Bronchial epithelial cell (primary cell): ENCODE measurements at regions not wholly inside any gene's neighbourhood (a gene's known extent, or its start where the extent isn't known, plus 50 kb on each side); places are given as distances from the start of the nearest gene placed in this dataset.
"Not testable (repeated sequence)": the region's sequence is repeated elsewhere in the genome, so short reads cannot be mapped to it uniquely, and the experiment has no call there.

ENCODE experiments used
- DNase-seq: peaks from one replicate; pipeline ENCODE4 v3.0.0-alpha.2; 2010; ENCODE audit warnings: low read depth
- FAIRE-seq: peaks from 2 replicates; lab custom pipeline; 2011; peaks lifted over from hg19 to GRCh38; lab: Jason Lieb, UNC
- H3K27me3 ChIP-seq: 2 replicates; pipeline ENCODE4 v1.5.1; 2011; ENCODE audit warnings: low read length; ENCODE audit not compliant: control insufficient read depth, insufficient read depth
- H3K36me3 ChIP-seq: 2 replicates; pipeline ENCODE4 v1.5.1; 2011; ENCODE audit warnings: low read length; ENCODE audit not compliant: control insufficient read depth, insufficient read depth
- H3K4me3 ChIP-seq: 2 replicates; pipeline ENCODE4 v1.5.1; 2011; ENCODE audit warnings: mild to moderate bottlenecking, low read depth, low read length, control low read depth
- CTCF ChIP-seq: IDR thresholded peaks from 2 replicates; pipeline ENCODE4 v1.5.1; 2011; ENCODE audit warnings: mild to moderate bottlenecking, moderate library complexity, low read length, control low read depth, inconsistent platforms; ENCODE audit not compliant: insufficient read depth, severe bottlenecking

- no peak for TF ChIP-seq CTCF
- H3K27me3 ChIP-seq: no peaks in the 10 kb centered on the region
- H3K4me3 ChIP-seq: no peak overlapping the region
- H3K36me3 ChIP-seq: no peaks in the 10 kb centered on the region
- no peak for DNase-seq
- FAIRE-seq: no peak
Observed at GRCh38 chr2:210730672-210731071, 174.3 kb downstream of the CPS1 start.

GRCh38 chr2:210746826-210747225, 190.4 kb downstream of the CPS1 start:
- H3K36me3 ChIP-seq, DNase-seq, H3K27me3 ChIP-seq, H3K4me3 ChIP-seq, FAIRE-seq: not testable (repeated sequence)

GRCh38 chr2:210752532-210752931, 196.1 kb downstream of the CPS1 start:
- H3K27me3 ChIP-seq: no peaks in the 10 kb centered on the region
- TF ChIP-seq CTCF: no peak
- no peak overlapping the region for H3K4me3 ChIP-seq
- no peaks in the 10 kb centered on the region for H3K36me3 ChIP-seq
- FAIRE-seq (no peak), DNase-seq (no peak)

GRCh38 chr2:210753386-210753785, 197.0 kb downstream of the CPS1 start:
- Histone ChIP-seq H3K4me3 (no peak overlapping the region), H3K27me3 (no peaks in the 10 kb centered on the region), H3K36me3 (no peaks in the 10 kb centered on the region)
- no peak for TF ChIP-seq CTCF
- FAIRE-seq: no peak
- DNase-seq: no peak

GRCh38 chr2:210756855-210757254, 200.5 kb downstream of the CPS1 start:
- no peak for TF ChIP-seq CTCF
- Histone ChIP-seq H3K4me3 (no peak overlapping the region), H3K27me3 (no peaks in the 10 kb centered on the region), H3K36me3 (no peaks in the 10 kb centered on the region)
- peak; percentile 33 for DNase-seq
- FAIRE-seq: no peak

- TF ChIP-seq CTCF: no peak
- FAIRE-seq: no peak
- H3K27me3 ChIP-seq: no peaks in the 10 kb centered on the region
- no peak overlapping the region for H3K4me3 ChIP-seq
- H3K36me3 ChIP-seq: no peaks in the 10 kb centered on the region
- DNase-seq: no peak
Observed at GRCh38 chr2:210762604-210763588, 206.5 kb downstream of the CPS1 start.
